GM18517 (cell line): ENCODE measurements at regions not wholly inside any gene's neighbourhood (a gene's known extent, or its start where the extent isn't known, plus 50 kb on each side); places are given as distances from the start of the nearest gene placed in this dataset.
A peak's percentile ranks its signal among the peaks of the same experiment; 100 is the strongest.
"Not testable (repeated sequence)": the region's sequence is repeated elsewhere in the genome, so short reads cannot be mapped to it uniquely, and the experiment has no call there.

Experiments
- ATAC-seq: cut with Tn5 transposase; IDR thresholded peaks from one replicate; pipeline ENCODE4 v1.9.1; 2021; ENCODE audit warnings: mild to moderate bottlenecking, moderate library complexity; ENCODE audit not compliant: unreplicated experiment

DNA sequence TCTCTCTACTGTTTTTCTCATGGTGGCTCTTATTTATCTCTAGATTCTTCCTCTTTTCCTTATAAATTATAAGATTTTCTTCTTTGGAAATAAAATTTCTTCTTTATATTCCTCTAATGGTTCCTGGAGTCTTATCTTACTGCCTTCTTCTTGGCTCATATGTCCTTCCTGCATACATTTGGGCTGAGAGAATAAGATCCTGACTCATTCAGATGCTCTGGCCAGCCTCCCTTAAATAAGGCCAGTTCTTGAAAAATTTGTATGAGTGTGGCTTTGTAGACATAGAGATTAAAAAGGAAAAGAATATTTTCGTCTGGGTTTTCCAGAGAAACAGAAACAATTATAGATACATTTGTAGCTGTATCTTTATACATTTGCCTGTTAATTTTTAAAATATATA is 411.3 kb downstream of the KIF20B start:
- no peak for ATAC-seq

DNA sequence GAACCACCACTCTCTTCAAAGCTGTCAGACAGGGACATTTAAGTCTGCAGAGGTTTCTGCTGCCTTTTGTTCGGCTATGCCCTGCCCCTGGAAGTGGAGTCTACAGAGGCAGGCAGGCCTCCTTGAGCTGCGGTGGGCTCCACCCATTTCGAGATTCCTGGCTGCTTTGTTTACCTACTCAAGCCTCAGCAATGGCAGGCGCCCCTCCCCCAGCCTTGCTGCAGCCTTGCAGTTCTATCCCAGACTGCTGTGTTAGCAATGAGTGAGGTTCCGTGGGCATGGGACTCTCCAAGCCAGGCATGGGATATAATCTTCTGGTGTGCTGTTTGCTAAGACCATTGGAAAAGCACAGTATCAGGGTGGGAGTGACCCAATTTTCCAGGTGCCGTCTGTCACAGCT is 417.2 kb downstream of the KIF20B start:
- not testable (repeated sequence) for ATAC-seq

DNA sequence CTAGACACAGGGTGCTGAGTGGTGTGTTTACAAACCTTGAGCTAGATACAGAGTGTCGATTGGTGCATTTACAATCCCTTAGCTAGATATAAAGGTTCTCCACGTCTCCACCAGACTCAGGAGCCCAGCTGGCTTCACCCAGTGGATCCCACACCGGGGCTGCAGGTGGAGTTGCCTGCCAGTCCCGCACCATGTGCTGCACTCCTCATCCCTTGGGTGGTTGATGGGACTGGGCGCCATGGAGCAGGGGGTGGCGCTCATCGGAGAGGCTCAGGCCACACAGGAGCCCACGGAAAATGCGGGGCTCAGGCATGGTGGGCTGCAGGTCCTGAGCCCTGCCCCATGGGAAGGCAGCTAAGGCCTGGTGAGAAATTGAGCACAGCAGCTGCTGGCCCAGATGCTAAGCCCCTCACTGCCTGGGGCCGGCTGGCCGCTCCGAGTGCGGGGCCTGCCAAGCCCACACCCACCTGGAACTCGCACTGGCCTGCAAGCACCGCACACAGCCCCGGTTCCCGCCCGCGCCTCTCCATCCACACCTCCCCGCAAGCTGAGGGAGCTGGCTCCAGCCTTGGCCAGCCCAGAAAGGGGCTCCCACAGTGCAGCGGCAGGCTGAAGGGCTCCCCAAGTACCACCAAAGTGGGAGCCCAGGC is 418.4 kb downstream of the KIF20B start:
- not testable (repeated sequence) for ATAC-seq

DNA sequence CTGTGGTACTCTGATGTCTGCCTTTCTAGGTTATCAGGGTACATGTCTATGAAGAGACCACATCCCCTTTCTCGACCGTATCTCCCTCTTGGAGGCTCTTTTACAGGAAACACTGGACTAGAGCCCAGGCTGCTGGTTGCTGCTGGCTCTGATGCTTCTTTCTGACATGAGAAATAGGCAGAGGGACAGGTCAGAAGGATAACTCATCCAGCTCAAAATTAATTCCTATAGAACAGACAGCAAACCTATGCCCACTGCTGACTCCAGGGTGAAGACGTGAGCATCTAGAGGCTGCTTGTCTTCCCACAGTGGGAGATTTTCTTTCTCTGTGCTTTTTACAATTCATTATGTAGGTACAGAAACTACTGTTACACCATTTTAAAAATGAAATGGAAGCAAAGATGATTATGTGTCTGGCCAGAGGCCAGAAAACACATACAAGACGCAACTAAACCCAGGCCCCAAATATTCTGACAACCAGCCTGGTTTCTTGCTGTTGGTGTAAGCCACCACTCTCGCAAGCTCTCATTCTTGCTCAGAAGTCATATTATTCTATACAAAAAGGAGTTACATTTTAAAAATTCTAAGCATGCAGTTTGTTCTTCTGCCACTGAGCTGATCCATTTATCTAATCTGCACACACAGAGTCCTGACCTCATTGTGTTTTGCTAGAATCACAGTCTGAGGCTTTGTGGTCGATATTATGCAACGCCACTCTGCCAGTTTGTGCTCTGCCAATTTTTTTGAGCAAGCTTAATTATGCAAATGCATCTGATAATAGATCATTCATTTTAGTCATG is 424.3 kb downstream of the KIF20B start:
- no peak for ATAC-seq

DNA sequence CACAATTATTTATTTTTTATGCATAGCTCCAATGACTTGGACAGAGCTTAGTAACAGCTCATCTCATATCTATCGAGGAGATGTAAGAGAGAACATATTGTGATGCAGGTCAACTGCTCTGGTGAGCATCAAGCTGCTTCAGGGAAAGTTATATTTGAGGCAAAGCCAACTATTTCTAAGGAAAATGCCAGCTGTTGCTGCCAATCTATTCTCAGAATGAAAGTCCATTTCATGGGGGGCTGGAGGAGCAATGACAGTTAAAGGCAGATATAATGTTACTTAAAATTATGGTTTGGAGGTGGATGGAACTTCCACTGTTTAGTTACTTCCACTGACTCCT is 424.8 kb downstream of the KIF20B start:
- no peak for ATAC-seq

DNA sequence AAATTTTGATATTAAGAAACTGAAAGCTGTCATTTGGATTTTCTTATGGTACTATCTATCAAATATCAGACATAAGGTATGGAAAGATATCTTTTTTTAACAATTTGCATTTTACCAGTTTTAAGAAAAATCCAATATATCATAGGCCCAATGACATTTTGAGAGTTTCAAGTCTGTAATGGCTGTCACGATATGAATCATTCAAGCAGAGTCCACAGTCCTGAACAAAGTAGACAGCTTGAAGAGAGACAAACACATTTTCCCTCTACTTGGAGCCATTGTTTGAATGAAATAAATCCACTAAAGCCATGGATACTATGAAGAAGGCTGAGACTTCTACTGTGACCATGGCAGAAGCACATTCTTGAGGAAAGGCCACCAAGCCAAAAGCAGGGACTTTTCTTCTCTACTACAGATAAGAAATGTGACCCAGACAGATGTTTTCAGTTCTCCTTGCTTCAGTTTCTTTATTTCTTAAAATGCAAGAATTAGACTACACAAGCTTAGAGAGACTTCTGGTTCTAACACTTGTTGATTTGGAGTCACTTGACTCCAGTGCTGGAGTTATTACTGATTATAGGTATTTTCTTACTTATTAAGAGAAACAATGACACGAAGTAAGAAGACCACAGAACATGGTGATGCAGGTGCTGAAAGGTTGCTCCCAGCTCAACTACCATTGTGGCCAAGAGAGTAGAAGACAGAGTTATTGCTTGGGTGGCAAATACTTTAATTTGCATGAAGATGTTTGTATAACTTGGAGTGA is 429.1 kb downstream of the KIF20B start:
- ATAC-seq, result peak; percentile 64

DNA sequence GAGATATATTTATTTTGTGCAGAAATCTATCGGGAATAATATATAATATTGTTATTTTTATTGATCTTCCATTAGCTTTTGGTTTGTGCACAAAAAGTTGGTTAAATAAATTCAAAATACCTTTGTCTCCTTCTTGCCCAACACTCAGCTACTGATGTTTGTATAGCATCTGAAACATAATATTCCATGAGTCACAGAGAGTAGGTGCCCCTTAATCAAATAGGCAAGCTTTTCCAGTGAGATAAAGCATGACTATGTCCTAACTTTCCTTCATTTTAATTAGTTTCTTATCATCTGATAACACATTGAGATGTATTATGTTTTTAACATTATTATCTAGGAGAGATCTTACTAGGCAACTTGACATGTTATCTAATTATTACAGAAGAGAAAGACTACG is 432.2 kb downstream of the KIF20B start:
- ATAC-seq, result no peak

DNA sequence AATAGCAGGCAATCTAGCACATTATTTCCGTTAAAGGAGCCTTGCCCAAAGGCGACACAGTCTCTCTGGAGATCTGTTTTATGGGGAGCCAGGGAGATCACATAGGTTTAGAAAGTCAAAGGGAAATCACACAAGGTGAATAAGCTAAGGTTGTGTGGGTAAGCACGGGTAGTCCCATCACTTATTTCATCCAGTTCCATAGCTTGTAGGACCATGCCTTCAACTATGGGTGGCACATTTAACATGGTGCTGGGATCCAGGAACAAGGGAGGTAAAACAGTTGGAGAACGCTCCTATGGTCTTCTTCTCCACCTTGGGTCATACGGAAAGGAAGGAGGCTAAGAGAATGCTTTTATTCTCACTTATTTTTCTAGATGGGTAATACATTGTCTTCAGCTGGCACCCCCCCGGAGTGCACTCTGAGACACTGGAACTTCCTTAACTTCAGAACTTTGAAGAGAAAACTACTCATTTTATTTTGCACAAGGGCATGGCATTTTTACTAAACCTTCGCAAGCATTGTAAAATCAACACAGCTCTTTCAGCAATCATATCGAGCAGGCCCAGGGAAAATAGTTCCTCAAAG is 435.4 kb downstream of the KIF20B start:
- ATAC-seq, result no peak

DNA sequence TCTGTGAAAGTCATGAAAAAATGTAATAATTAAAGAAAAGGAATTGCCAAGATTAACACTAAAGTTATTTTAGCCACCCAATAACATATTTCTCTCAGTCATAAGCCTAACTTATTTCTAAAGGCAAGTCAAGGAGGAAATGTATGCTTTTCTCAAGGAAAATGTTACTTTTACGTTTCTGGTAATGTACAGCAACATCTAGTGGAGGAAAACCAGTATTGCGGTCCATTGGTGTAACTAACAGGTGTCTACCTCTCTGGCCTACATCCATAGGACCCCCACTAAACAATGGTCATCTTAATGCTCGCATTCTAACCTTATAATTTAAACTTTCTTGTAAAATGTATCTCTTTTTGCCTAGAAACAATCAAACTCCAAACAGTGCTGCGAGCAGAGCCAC is 437.5 kb downstream of the KIF20B start:
- ATAC-seq, result no peak

DNA sequence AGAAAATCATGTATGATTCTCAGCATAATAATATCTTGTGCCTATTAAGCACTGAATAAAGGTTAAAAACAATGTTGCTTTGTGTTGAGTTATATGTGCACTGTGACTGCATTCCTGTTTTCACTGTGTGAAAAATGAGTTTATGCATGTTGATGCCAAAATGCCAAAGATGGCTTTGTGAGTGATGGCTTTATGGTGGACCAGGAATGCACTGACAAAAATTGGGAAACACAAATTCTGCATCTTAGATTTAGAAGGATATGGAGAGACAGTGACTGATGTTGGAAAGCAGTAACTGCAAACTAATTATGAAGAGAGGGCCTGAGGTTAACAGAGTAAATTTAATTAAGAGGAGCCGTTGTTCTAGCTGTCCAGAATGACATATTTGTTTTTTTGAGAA is 440.4 kb downstream of the KIF20B start:
- ATAC-seq, result no peak

DNA sequence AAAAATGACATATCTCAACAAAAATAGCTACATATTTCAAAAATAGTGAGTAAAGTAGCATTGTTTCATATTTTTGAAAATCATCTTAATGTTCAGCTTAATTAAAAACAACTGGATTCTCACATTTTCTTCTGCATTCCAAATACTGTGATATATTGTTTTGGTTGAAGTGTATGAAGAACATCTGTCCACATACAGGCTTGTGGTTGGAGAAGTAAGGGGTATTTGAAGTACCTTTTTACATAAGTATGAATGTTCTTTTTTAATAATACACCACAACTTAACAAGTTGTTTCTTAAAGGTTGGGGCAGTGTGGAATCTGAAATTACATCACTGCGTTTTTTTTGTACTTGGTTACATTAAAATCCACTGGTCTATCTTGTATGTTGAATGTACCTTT is 442.5 kb downstream of the KIF20B start:
- ATAC-seq, result no peak

DNA sequence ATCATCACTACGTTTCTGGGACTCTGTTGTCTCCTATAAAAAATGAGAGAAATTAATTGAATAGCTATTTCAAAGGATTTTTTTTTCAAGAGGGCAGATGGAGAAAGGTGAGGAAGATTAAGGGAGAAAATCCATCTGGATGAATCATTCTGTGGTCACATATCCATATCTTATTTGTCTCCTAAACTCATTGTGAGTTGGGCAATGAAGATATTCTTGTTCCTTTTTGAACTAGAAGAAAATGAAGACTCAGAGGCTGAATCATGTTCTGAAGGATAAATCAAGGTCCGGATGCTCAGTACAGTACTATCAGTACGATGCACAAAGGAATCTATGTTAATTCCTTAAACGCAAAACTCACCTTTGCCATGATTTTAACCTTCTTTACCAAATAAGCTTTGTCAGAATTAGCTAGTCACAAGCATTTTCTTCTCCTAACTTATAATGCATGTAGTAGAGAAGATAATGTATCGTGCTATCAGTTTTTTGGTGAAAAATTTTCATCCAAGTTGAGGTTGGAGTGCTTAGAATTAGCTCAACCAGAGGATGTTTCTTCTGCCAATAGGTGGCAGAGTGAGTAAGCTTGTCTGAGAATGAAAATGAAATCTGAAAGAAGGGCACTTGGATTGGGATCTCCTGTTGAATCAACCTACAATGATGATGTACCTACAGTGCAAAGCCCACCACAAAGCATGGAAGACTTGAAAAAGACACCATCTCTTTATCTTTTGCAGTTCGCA is 446.9 kb downstream of the KIF20B start:
- ATAC-seq, result no peak

DNA sequence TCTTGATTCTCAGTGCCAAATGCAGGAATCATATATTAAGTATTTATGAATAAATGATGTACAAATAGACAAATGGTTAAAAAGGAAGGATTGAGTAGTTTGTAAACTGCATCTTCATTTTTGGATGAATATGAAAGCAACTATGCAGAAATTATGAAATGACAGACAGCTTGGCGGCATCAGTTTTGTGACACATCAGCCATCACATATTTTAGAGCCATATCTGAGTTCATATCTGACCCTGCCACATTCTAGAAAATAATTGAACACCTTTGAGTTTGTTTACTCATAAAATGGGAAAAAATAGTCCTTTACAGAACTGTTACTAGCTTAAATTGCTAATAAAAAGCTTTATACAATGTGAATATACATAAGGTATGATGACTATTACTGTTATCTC is 448.2 kb downstream of the KIF20B start:
- ATAC-seq, result no peak

DNA sequence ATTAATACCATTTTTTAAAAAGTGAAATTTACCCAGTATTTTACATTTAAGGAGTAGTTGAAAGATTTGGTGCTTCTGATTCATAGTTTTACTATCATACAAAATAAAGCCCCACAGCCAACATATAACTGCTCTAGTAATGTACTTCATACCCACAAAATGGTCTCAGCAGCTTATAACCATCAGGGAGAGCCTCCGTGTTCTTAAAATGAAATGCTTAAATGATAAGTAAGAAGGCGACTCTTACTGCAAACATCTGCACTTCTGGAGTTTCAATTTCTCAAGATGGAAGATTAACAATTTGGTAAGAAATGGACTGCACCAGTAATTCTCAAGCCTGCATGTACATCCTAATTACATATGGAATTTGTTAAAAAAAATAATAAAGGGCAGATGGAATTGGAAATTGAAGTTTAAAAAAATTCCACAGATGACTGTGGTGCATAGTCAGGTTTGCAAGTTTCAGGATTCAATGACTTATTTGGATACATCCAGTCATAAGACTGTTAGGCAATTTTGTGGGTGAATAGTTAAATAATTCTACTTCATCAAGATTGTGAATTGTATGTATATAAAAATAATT is 461.0 kb downstream of the KIF20B start:
- no peak for ATAC-seq

DNA sequence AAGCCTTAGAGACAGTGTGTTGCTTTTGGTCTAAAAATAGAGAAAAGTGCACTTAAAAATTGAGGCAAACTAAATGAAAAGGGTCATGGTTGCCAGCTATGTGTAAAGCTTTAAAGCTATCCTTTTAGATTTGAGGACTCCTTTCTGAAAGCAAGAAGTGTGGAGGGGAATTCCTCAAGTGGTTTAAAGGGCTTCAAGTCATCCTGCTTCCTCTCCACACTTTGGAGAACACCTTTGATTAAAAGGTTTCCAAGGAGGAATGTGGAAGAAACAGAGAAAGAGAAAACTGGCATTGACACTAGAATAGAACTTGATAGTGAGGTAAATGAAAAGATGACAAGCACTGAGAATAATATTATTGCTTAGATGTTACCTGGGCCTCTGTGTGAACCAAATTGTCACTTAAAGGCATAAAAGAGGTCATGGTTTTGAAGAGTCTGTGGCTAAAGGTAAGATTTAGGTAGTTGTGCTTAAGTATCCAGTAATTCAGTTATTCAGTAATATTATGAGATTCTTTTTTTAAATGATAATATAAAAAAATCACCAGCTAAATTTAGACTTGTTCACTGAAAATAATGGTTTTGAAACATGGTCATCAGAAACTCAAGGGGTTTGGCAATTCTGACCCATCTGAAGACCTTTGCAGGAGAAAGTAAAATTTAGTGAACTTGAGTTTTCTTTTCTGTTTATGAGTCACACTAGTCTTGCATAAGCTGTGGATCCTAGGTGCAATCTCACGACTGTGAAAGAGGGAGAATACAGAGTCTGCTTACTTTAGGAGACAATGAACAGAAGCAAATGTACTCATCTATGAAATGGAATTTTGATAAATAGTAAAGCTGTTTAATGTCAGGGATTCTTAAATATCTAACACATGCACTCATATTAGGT is 466.0 kb downstream of the KIF20B start:
- no peak for ATAC-seq

DNA sequence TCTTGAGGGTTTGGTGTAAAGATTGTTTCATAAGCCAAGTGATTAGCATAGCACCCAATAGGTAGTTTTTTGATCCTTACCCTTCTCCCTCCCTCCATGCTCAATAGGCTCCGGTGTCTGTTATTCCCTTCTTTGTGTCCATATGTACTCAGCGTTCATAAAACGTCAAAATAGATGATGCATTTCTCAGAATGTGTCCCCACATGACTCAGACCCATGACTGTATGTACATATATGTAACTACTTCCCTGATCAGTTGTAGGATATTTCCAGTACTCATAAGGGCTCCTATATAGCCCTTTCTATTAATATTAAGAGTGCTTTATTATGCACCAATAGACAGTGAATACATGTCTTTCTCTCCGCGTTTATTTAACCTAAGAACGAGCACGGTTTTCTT is 466.9 kb downstream of the KIF20B start:
- no peak for ATAC-seq

DNA sequence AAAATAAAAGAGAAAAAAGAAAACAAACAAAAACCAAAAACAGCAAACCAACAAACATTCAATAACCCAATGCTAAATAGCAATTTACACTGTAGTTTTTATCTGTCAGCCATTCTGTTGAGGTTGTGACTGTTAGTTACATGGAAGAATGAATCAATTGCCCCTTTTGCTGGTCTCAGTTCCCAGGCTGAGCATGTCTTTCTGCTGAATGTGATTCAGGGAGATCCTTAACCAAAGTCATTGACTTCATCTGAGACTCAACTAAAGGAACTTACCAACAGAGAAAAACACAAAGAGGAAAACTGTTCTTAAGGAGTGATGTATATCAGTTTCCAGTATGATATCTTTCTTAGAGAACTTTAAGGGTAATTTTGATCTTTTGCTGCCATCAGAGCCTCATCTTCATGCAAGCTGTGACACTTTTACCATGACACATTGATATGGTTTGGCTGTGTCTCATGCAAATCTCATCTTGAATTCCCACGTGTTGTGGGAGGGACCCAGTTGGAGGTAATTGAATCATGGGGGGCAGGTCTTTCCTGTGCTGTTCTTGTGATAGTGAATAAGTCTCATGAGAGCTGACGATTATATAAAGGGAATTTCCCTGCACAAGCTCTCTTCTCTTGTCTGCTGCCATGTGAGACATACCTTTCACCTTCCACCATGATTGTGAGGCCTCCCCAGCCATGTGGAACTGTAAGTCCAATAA is 469.8 kb downstream of the KIF20B start:
- no peak for ATAC-seq

DNA sequence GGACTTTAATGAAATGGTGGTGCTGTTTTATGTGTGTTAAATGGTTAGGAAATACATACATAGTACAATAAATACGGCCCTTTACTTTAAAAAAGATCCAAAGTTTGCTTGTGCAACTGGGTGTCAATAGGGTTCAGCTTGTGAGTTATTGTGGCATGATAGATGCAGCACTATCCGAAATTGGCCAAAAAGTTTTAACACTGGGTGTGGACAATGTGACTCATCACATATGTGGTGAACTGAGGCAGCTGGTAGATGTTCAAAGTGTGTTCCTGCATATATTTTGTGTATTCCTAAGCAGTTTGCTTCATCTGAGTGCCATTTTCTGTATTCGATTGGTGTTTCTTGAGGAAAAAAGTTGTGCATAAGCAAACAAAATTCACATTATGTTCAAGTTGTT is 473.1 kb downstream of the KIF20B start:
- ATAC-seq, result no peak

DNA sequence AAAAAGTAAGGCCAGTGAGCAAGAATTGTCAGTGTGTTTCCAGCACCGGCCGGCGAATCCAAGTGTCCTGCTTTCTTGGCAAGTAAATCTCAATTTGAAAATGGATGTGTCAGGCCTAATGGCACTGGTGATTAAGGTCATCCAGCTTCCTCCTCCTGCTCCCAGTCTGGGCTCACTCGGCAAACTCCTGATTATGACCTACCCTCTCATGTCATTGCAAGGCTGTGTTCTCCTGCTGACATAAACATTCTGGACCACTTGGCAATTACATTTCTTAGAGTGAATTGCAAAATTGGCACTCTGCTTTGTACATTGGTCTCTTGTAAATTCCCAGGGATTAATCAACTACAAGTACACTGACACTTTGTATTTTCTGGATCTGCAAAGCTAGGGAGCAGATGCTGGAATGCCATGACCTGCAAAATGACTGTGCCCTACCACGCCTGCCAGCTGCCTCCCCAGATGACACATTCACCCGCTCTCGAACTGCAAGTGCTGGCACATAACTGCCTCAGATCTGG is 473.8 kb downstream of the KIF20B start:
- no peak for ATAC-seq
